ENCODE measurements at regions not wholly inside any gene's neighbourhood (a gene's known extent, or its start where the extent isn't known, plus 50 kb on each side); places are given as distances from the start of the nearest gene placed in this dataset.

DNA sequence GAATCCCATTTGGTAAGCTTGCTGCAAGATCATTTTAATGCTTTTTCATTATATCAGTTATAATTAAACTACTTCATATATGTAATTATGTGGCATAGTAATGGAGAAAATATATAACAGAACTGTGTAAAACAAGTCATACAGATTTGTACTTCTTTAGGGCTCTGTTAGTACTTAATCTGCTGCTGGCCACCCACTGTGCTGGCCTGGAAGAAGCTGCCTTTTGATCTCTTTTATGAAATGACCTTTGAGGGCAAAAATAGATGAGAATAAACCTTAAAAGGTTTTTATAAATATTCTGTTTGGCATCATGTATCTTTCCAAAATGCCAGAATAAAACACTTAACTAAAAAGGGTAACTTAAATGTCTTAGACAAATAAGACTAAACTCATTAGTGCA, 262.9 kb downstream of the ZIC1 start:
- TF ChIP-seq POLR2A (IDR thresholded peaks at IDR 0.05; ENCODE audit: low read depth, low read length) (no peak), POLR2AphosphoS5 (IDR thresholded peaks at IDR 0.05; ENCODE audit: low read depth, low read length) (no peak)

Measured in GM12891 (cell line).